ENCODE measurements at regions not wholly inside any gene's neighbourhood (a gene's known extent, or its start where the extent isn't known, plus 50 kb on each side); places are given as distances from the start of the nearest gene placed in this dataset.
"Not testable (repeated sequence)": the region's sequence is repeated elsewhere in the genome, so short reads cannot be mapped to it uniquely, and the experiment has no call there.

DNA sequence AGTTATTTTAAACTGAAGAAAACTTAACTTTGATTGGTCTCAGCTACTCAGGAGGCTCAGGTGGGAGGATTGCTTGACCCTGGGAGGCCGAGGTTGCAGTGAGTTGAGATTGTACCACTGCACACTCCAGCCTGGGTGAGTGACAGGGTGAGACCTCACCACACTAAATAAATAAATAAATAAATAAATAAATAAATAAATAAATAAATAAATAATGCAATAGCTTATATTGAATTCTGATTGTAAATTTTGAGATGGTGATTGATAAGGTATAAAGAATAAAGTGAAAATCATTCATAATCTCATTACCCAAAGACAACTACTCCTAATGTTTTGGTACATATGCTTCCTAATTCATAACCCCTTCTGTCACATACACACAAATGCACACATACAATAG, 58.1 kb downstream of the TUBA3C start:
- no peak for DNase-seq

GRCh38 chr13:19117913-19118739, 63.5 kb downstream of the TUBA3C start:
- DNase-seq: no peak

- not testable (repeated sequence) for DNase-seq
Observed at GRCh38 chr13:19109225-19109624, 72.4 kb downstream of the TUBA3C start.

DNA sequence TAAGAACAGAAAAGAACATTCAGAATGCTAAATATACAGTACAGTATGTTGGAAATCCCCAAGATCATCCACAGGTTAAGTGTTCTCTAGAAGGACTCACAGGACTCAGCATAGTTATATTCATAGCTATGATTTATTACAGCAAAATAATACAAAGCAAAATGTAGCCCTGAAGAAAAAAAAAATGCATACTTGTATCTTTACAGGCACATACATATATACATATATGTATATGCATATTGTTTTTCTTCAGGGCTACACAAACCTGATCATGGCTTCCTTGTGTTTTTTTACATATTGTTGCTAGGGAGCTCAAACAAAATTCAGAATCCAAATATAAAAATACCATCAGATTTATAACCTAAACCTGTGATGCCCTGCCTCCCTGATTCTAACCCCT, 78.5 kb downstream of the TUBA3C start:
- no peak for DNase-seq

- DNase-seq: no peak
Observed at GRCh38 chr13:19093369-19093768, 88.3 kb downstream of the TUBA3C start.

- DNase-seq: no peak
Observed at GRCh38 chr13:19090495-19090894, 91.1 kb downstream of the TUBA3C start.

DNA sequence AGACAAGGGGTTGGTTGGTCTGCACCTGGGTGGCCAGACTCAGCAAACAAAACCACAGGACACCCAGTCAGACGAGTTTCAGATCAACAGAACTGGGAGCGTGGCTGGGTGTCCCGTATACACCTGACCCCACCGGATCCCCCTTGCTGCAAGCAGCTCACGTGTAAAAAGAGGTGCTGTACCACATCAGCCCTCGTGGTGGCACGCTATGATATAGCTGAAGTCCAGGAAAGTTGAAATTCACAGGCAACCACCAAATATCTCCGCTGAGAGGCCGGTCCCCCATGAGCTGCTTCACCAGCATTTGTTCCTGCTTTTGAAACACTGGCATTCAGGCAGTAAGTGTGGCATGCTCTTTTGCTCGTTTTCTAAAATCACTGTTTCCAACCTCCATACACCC, 92.3 kb downstream of the TUBA3C start:
- DNase-seq: no peak

- no peak for DNase-seq
Observed at GRCh38 chr13:19088416-19088815, 93.2 kb downstream of the TUBA3C start.

DNA sequence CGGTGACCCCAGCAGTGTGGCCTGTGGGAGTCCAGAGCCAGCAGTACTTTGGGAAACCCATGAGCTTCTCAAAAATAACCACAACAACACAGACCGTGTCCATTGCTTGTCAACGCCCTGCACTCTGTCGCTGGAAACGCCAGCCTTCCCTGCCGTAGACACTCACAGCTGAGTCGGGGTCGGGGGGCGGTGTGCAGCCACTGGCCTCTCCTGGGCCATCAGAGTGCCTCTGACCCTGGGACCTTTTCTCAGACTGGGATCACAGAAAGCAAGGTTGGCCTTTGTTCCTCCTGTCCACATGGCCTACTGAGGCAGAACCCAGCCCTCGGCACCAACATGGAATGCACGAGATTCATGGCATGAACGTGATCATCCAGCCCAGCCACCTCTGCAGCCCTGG, 95.7 kb downstream of the TUBA3C start:
- DNase-seq: no peak

DNA sequence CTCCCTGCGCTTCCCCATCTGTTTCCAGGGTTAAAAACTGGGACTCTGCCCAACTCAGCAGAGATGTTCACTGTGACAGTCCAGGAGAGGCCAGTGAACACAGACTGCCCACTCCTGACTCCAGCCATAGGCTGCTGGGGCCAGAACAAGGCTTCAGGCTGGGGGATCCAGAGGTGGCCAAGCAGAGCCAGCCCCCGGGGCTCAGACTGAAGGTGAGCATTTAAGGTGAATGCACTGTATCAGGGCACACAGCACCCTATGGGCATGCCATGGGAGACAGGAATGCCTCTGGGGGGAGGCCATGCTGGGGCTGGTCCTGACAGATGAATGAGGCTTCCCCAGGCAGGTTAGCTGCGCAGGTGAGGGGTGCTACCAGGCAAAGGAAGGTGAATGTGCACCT, 96.4 kb downstream of the TUBA3C start:
- DNase-seq: no peak

DNA sequence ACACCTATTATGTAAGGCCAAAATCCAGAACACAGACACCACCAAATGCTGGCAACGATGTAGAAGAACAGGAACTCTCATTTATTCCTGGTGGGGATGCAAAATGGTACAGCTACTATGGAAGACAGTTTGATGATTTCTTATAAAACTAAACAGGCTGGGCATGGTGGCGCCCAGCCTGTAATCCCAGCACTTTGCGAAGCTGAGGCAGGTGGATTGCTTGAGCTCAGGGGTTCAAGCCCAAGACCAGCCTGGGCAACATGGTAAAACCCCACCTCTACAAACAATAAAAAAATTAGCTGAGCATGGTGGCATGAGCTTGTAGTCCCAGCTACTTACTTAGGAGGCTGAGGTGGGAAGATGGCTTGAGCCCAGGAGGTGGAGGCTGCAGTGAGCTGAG, 98.3 kb downstream of the TUBA3C start:
- no peak for DNase-seq

DNA sequence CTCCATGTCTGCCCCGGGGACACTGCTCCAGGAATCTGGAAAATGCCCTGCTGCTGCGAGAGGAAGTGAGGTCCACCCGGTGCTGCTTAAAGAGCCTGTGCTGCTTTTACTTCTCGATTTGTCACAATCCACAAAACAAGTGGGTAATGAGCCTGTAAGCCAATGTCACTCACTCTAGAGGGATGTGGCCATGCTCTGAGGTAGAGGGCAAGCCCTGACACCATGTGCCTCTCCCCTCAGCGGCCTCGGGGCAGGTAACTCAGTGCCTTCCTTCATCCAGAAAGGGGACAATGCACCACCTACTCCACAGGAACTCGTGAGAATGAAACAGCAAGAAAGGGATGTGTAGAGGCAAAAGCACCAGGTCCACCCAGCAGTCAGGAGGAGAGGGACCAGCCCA, 106.2 kb downstream of the TUBA3C start:
- DNase-seq: no peak

DNA sequence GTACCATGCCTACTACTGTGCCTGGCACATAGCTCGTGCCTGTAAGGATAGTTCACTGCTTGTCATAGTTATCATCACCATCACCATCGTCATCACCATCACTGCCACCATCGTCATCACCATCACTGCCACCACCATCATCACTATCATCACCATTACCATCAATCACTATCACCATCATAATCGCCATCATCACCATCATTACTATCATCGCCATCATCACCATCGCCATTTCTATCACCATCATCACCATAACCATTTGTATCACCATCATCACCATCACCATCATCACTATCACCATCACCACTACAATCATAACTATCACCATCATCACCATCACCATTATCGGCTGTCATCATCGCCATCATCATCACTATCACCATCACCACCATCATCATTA, 107.1 kb downstream of the TUBA3C start:
- no peak for DNase-seq

- not testable (repeated sequence) for DNase-seq
Observed at GRCh38 chr13:19074106-19074505, 107.5 kb downstream of the TUBA3C start.

- DNase-seq: not testable (repeated sequence)
Observed at GRCh38 chr13:19072956-19073706, 108.5 kb downstream of the TUBA3C start.

- DNase-seq: no peak
Observed at GRCh38 chr13:19072543-19072942, 109.1 kb downstream of the TUBA3C start.

- DNase-seq: no peak
Observed at GRCh38 chr13:19071161-19071936, 110.3 kb downstream of the TUBA3C start.

- DNase-seq: no peak
Observed at GRCh38 chr13:19070398-19070735, 111.3 kb downstream of the TUBA3C start.

- no peak for DNase-seq
Observed at GRCh38 chr13:19069684-19070397, 111.8 kb downstream of the TUBA3C start.

DNA sequence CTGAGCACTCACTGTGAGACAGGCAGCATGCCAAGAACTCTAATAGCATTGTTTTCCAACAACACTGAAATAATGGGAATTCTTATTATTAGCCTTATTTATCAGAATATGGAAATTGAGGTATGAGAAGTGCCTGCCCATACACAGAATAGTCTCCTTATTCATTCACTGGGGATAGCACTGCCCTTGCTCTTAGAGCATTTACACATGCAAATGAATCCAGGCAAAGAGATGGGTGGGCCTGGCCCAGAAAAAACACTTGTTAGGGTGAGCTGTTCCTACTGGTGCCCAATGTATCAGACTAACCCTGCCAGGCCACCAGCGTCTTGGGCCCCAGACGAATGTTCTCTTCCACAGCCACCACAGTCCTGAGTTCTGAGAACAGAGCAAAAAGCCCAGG, 112.9 kb downstream of the TUBA3C start:
- no peak for DNase-seq

DNA sequence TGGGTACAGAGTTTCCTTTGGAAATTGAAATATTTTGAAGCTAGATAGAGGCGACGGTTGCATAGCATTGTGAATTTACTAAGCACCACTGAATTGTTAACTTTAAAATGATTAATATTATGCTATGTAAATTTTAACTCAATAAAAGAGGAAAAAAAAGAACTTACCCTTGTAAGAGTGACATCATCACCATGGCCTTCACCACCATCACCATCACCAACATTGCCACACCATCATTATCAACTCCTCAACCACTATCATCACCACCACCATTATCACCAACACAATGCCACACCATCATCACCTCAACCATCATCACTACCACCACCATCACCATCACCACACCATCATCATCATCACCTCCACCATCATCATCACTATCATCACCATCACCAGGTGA, 113.9 kb downstream of the TUBA3C start:
- DNase-seq: no peak

- no peak for DNase-seq
Observed at GRCh38 chr13:19062801-19063200, 118.8 kb downstream of the TUBA3C start.

- DNase-seq: no peak
Observed at GRCh38 chr13:19062019-19062646, 119.5 kb downstream of the TUBA3C start.

Measured in stimulated activated CD4-positive, alpha-beta T cell treated with anti-CD3 and anti-CD28 coated beads, Interleukin-1b, Interleukin-23, amount 100 ng/mL, for 48 hours (primary cell).